ENCODE measurements at regions not wholly inside any gene's neighbourhood (a gene's known extent, or its start where the extent isn't known, plus 50 kb on each side); places are given as distances from the start of the nearest gene placed in this dataset.

DNA sequence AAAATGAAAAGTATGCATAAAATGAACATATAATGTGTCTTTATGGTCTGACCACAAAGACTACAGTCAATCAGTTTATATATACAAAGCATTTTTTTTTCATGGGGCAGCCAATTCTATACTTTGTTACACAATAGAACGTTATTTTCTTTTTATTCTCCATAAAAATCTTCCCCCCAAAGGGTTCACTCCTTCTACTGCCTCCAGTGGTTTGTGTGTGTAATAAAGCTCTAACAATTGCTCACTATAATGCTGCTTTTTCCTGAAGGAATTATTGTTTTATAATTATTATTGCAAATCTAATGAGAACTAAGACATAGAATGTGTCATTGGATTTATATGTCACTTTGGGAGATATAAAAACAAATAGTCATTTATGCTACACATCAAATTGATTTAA, 664.1 kb upstream of the PABPC4L start:
- TF ChIP-seq, protein P1, sequence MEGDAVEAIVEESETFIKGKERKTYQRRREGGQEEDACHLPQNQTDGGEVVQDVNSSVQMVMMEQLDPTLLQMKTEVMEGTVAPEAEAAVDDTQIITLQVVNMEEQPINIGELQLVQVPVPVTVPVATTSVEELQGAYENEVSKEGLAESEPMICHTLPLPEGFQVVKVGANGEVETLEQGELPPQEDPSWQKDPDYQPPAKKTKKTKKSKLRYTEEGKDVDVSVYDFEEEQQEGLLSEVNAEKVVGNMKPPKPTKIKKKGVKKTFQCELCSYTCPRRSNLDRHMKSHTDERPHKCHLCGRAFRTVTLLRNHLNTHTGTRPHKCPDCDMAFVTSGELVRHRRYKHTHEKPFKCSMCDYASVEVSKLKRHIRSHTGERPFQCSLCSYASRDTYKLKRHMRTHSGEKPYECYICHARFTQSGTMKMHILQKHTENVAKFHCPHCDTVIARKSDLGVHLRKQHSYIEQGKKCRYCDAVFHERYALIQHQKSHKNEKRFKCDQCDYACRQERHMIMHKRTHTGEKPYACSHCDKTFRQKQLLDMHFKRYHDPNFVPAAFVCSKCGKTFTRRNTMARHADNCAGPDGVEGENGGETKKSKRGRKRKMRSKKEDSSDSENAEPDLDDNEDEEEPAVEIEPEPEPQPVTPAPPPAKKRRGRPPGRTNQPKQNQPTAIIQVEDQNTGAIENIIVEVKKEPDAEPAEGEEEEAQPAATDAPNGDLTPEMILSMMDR (IDR thresholded peaks at IDR 0.05): no peak
- TF ChIP-seq EP300 (IDR thresholded peaks at IDR 0.05): no peak

All from upper lobe of left lung (tissue), 4 donors.